Heart left ventricle (tissue), 16 donors: ENCODE measurements at regions not wholly inside any gene's neighbourhood (a gene's known extent, or its start where the extent isn't known, plus 50 kb on each side); places are given as distances from the start of the nearest gene placed in this dataset.

Source experiments
- ATAC-seq, 4 donors: fragments of 200-7000 bp; cut with Tn5 transposase; one replicate each; pipeline ENCODE4 v1.9.1; 2020 to 2022; ENCODE audit warnings: moderate library complexity in 4 of 4, mild to moderate bottlenecking in 3 of 4, moderate number of reproducible peaks in 1 of 4
- DNase-seq, 5 donors: peaks; one replicate each; pipeline ENCODE4 v3.0.0-alpha.2; 2020
- H3K27ac ChIP-seq, 12 donors: fragments of 200-600 bp; sonication (generic) in 4 of 12; one replicate each; pipeline versions ENCODE4 v1.5.0 to v1.8.0; 2016 to 2022; ENCODE audit warnings: mild to moderate bottlenecking in 2 of 12
- H3K27me3 ChIP-seq, 9 donors: fragments of 200-600 bp; sonication (generic) in 2 of 9; one replicate each; pipeline versions ENCODE4 v1.5.1 to v1.8.0; 2016 to 2022; ENCODE audit warnings: mild to moderate bottlenecking in 3 of 9
- H3K36me3 ChIP-seq, 9 donors: fragments of 200-600 bp; sonication (generic) in 2 of 9; one replicate each; pipeline versions ENCODE4 v1.5.0 to v1.8.0; 2018 to 2022; ENCODE audit warnings: mild to moderate bottlenecking in 2 of 9
- H3K4me1 ChIP-seq, 12 donors: fragments of 200-600 bp; sonication (generic) in 4 of 12; one replicate each; pipeline versions ENCODE4 v1.5.0 to v1.8.0; 2016 to 2022; ENCODE audit warnings: mild to moderate bottlenecking in 3 of 12
- H3K4me3 ChIP-seq, 12 donors: fragments of 200-600 bp; sonication (generic) in 4 of 12; one replicate each; pipeline versions ENCODE4 v1.5.0 to v1.8.0; 2017 to 2022; ENCODE audit warnings: mild to moderate bottlenecking in 9 of 12, moderate library complexity in 4 of 12
- H3K9me3 ChIP-seq, 12 donors: fragments of 200-600 bp; sonication (generic) in 4 of 12; one replicate each; pipeline versions ENCODE4 v1.5.0 to v1.8.0; 2016 to 2022; ENCODE audit warnings: mild to moderate bottlenecking in 1 of 12
- POLR2A ChIP-seq, 2 donors: fragments of 450-650 bp; IDR thresholded peaks; one replicate each; pipeline ENCODE4 v1.6.1; 2017; ENCODE audit warnings: antibody characterized with exemption in 2 of 2, mild to moderate bottlenecking in 2 of 2, moderate library complexity in 2 of 2
- WGBS, 4 donors: extraction: QIAGEN DNeasy Blood & Tissue Kit in 2 of 4; methylation state at CpG; one replicate each; pipeline versions ENCODE4 v1.1.5 to v1.1.7; 2013 to 2018; 5-methylcytosine and 5-hydroxymethylcytosine counted together
- intact Hi-C, 10 donors: fragments of 100-400 bp; cut with DNase I; formaldehyde crosslinking; loops; one replicate each; pipeline versions ENCODE4 v1.11.1 to v1.14.2; 2022
- TF ChIP-seq, protein P1 (sequence below), 12 donors: fragments of 200-600 bp; sonication (generic) in 4 of 12; IDR thresholded peaks; one replicate each; pipeline versions ENCODE4 v1.5.0 to v1.8.0; 2018 to 2022; ENCODE audit warnings: antibody characterized with exemption in 12 of 12, mild to moderate bottlenecking in 5 of 12
- donor health status: ischemic (EF 13 %, LVEDD 7.1; RV severe dilation, severe dysfunction).
- donor health status: healthy with polysubstance abuse.
- donor health status: DM: no; HTN: yes; CAD: no.
- donor health status: DM: no; HTN: no; CAD: no.
- donor health status: ischemic (EF 25% LVEDD 6.9; RV normal size, moderate dysfunction).
- donor health status: ischemic (EF 25% LVEDD 5.7; RV mildly dilated, moderate dysfunction).
- donor health status: healthy.
- donor health status: DM: yes; HTN: yes; CAD: no.
- donor health status: ischemic (EF 35%, LVEDD 5.7; RV mildly dilated, moderate dysfunction).
- donor health status: nonischemic (EF 11% LVEDD 7.7; RV severe dilation, severe dysfunction).
- donor health status: DM: yes; HTN: yes; CAD: no.
- donor health status: PGD.
- donor health status: ischemic (EF 29% LVEDD 5.4; RV normal size, mild dysfunction).
- donor health status: nonischemic (EF 23%, LVEDD 6.1; RV moderate dilation, normal function).

DNA sequence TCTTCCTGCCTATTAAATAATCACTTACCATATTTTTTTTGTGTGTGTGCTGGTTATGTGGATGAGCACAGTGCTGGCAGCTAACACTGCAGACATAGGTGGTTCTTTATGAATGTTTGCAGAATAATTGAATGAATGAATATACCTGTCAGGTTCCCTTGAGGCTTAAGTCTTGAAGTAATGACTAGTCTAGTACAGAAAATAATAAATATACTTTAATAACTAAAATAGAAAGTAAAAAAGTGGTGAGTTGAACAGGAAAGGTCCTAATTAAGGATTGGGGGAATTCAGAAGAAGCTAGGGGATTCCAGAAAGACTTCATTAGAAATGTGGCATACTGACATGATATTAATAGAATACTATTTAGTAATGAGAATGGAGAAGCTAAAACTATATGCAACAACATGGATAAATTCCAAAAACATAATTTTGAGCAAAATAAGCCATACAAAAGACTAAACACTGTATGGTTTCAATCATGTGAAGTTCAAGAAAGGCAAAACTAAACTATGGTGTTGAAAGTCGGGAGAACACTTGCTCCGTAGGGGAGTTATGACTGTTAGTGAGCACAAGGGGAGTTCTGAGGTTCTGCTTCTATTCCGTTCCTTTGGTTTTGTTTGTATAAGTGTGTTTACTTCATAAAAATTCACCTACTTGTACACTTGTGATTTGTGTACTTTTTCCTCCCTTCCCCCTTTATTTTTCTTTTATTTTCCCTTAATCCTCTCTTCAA lies 464.6 kb downstream of the MTX2 start:
- no peak for DNase-seq
- Histone ChIP-seq H3K4me3 (no peak overlapping the region), H3K4me1 (peaks cover 0 to 19% (median 8%) of the 10 kb centered on the region in 12 donors), H3K36me3 (no peaks in the 10 kb centered on the region), H3K27me3 (no peaks in the 10 kb centered on the region), H3K27ac (no peak overlapping the region), H3K9me3 (no peaks in the 10 kb centered on the region)
- intact Hi-C loops = no loop called here
- WGBS, 4 donors = 91 to 95% (median 94%) methylated on average over 3 of the region's 3 CpGs
- ATAC-seq = no peak
- no peak for TF ChIP-seq POLR2A (IDR thresholded peaks at IDR 0.05)
- TF ChIP-seq, protein P1, sequence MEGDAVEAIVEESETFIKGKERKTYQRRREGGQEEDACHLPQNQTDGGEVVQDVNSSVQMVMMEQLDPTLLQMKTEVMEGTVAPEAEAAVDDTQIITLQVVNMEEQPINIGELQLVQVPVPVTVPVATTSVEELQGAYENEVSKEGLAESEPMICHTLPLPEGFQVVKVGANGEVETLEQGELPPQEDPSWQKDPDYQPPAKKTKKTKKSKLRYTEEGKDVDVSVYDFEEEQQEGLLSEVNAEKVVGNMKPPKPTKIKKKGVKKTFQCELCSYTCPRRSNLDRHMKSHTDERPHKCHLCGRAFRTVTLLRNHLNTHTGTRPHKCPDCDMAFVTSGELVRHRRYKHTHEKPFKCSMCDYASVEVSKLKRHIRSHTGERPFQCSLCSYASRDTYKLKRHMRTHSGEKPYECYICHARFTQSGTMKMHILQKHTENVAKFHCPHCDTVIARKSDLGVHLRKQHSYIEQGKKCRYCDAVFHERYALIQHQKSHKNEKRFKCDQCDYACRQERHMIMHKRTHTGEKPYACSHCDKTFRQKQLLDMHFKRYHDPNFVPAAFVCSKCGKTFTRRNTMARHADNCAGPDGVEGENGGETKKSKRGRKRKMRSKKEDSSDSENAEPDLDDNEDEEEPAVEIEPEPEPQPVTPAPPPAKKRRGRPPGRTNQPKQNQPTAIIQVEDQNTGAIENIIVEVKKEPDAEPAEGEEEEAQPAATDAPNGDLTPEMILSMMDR (IDR thresholded peaks at IDR 0.05) = no peak

DNA sequence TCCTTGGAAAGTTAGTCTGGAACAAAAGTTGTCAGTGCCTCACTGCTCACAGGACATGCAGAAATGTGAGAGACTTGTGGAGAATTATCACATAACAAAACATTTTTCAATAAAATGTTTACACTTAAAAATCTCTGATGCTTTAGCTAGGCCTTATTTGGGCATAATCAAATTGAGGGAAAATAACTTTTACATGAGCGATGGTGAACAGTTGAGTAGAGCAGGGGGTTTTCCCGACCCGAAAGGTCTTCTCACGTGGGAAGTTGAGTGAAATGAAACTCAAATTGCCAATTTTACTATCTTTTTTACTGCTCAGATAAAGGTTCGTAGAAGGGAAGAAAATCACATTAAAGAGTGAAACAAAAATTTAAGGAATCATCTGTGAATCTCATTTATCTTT lies 465.6 kb downstream of the MTX2 start:
- peaks cover 0 to 9% (median 4%) of the 10 kb centered on the region in 12 donors for H3K4me1 ChIP-seq
- 81 to 91% (median 89%) methylated on average over 5 of the region's 5 CpGs for WGBS, 4 donors
- H3K4me3 ChIP-seq = no peak overlapping the region
- ATAC-seq (no peak), DNase-seq (no peak)
- no peaks in the 10 kb centered on the region for H3K36me3 ChIP-seq
- H3K27ac ChIP-seq = no peak overlapping the region
- TF ChIP-seq, protein P1 (IDR thresholded peaks at IDR 0.05) = no peak
- no peak for TF ChIP-seq POLR2A (IDR thresholded peaks at IDR 0.05)
- no peaks in the 10 kb centered on the region for H3K27me3 ChIP-seq
- no peaks in the 10 kb centered on the region for H3K9me3 ChIP-seq
- intact Hi-C loops = no loop called here

DNA sequence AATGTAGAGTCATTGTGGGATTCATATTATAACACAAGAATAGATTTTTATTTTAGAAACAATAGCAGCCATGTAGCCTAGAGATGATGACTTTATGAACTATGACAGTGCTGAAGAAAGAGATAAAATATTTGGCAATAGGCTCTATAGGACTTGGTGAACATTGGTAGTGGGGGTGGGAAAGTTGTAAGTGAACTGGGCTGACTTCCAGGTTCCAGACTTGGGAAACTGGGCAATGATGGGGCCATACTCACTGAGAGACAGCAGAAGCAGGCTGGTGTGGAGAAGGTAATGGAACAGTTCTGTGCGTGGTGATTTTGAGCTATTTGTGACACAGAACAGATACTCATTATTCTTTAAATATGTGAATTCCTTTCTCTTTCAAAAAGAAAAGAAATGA lies 470.3 kb upstream of the HNRNPA3 start:
- Histone ChIP-seq H3K27ac (no peak overlapping the region), H3K9me3 (no peaks in the 10 kb centered on the region), H3K4me3 (no peak overlapping the region), H3K36me3 (no peaks in the 10 kb centered on the region), H3K4me1 (peaks cover 0 to 27% (median 0%) of the 10 kb centered on the region in 12 donors), H3K27me3 (no peaks in the 10 kb centered on the region)
- DNase-seq = no peak
- 50 to 63% (median 61%) methylated on average over 1 of the region's 1 CpG for WGBS, 4 donors
- intact Hi-C loops = no loop called here
- TF ChIP-seq, protein P1 (IDR thresholded peaks at IDR 0.05) = no peak
- no peak for TF ChIP-seq POLR2A (IDR thresholded peaks at IDR 0.05)
- ATAC-seq = peak in 3 of 4 donors; percentile 36 to 45 (median 41)

DNA sequence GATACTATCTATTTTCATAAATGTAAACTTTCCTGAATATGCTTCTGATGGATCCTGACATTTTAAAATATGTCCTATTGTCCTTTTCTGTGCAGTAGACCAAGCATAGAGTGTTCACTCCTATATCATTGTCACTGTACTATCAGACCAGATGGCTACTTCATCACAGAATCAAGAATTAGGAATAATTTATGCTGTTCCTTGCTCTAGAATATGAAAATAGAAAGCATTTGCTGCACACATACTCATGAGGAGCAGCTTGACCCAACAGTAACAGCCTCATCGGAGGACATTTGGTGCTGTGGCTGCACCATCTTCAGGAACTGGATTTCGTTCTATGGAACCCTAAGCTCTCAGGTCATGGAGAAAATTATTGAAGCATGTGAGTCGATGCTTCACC lies 468.9 kb upstream of the HNRNPA3 start:
- 69 to 85% (median 80%) methylated on average over 3 of the region's 3 CpGs for WGBS, 4 donors
- Histone ChIP-seq H3K27me3 (no peaks in the 10 kb centered on the region), H3K27ac (peak overlapping the region in 1 of 12 donors; percentile 16), H3K4me1 (peaks cover 0 to 27% (median 0%) of the 10 kb centered on the region in 12 donors), H3K36me3 (no peaks in the 10 kb centered on the region), H3K9me3 (no peaks in the 10 kb centered on the region), H3K4me3 (no peak overlapping the region)
- intact Hi-C loops = no loop called here
- DNase-seq (no peak), ATAC-seq (no peak)
- no peak for TF ChIP-seq POLR2A (IDR thresholded peaks at IDR 0.05)
- TF ChIP-seq, protein P1 (IDR thresholded peaks at IDR 0.05) = no peak
